ENCODE measurements at regions not wholly inside any gene's neighbourhood (a gene's known extent, or its start where the extent isn't known, plus 50 kb on each side); places are given as distances from the start of the nearest gene placed in this dataset.

DNA sequence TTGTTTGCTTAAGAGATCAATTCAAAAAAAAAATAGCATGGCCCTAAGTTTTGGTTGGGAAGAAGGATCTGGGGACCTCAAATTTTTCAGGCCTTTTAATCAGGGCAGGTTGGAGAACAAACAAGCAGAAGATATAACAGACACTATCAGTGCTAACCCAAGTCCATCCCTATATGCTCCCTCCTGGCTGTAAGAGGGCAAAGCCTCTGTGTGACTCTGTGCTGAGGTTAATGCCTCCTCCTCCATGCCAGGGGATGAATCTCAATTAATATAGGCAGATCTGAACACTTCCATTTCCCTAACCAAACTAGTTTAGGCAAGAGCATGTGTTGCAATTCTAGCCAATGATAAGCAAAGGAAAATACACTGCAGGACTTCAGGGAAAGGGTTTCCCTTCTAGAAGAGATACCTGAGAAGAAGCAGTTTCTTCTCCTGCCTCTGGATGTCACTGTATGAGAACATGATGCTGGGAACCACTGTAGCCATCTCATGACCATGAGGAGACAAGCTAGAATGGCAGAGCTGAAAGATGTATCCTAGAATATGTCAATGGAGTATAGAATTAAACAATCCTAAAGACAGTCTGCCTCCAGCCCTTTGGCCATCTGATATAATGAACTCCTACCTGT, 76.0 kb downstream of the CHD9NB start:
- DNase-seq: no peak
- intact Hi-C loops (cut with DNase I): no loop called here

DNA sequence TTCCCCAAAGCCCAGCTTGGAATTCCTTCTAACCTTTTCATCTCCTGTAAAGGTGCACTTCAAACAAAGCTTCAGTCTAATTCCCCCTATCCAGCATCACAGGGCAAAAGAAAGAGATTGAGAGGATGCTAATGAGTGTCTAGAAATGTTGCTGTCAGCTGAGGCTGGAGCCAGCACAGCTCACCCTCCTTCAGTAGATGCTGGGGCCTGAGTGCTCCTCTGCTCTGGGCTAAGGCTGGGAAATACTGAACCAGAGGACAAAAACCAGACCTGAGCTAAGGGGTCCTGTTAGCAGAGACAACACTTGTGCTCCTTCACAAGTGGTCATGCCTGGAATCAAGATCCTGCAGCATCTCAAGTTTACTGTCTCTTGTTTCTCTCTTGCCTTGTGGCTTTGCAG, 85.0 kb downstream of the CHD9NB start:
- no peak for DNase-seq
- no peak for ATAC-seq (ENCODE audit: poor library complexity)
- intact Hi-C loops (cut with DNase I): no loop called here

More for the DNA sequence above, 76.0 kb downstream of the CHD9NB start:
- ATAC-seq (ENCODE audit: poor library complexity): peak; percentile 60

DNA sequence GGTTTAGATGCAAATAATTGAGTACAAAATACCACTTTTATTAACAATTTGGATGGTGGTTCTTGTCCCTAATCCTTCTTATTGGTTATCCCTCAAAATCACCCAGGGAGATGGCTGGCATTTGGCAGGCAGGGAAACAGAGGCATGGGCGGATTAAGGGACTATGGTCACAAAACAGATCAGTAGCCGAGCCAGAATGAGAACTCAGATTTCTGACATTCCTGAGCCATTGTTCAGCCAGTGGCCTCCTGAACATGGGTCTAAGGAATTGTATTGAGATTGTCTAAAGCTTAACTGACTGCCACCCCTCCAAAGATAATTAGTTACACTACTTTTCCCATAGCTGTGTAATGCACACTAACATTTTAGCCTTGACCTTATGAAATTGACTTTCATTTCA, 88.4 kb downstream of the CHD9NB start:
- intact Hi-C loops (cut with DNase I): no loop called here
- ATAC-seq (ENCODE audit: poor library complexity): no peak
- DNase-seq: no peak

DNA sequence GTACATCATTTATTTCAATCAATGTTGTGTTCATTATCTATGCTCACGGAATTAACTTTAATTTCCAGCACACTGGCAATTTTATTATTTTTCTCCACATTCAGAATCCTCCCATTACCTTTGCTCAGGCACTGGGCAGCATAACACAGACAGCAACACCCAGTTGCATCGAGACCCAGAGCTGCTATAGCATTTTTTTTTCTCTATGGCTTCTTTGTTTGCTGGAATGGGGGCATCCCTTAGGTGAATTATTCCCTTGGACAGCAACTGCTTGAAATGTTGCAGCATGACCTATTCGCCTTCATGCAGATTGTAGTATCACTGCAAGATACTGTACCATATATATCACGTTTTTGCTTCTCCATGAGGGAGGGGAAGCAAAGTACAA, 88.8 kb downstream of the CHD9NB start:
- DNase-seq (no peak), ATAC-seq (ENCODE audit: poor library complexity) (no peak)
- intact Hi-C loops (cut with DNase I): no loop called here

- ATAC-seq (ENCODE audit: poor library complexity) (no peak), DNase-seq (no peak)
- intact Hi-C loops (cut with DNase I): no loop called here
These were observed 89.4 kb downstream of the CHD9NB start for GRCh38 chr16:52963212-52963854.

DNA sequence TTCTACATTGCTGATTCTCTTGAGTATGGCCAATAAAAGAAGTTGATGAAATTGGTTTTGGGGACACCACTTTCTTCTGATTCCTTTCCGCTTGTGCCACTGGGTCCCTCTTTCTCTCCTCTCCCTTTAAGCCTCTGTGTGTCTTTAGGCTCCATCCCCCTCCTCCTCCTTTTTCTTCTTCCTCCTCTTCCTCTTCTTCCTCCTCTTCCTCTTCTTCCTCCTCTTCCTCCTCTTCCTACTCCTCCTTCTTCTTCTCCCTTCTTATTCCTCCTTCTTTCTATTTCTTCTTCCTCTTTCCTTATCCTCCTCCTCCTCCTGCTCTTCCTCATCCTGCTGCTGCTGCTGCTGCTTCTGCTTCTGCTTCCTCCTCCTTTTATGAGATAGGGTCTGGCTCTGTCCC, 93.7 kb downstream of the CHD9NB start:
- no peak for DNase-seq
- ATAC-seq (ENCODE audit: poor library complexity): no peak
- intact Hi-C loops (cut with DNase I): no loop called here

GRCh38 chr16:52957199-52957598, 95.5 kb downstream of the CHD9NB start:
- intact Hi-C loops (cut with DNase I): no loop called here
- ATAC-seq (ENCODE audit: poor library complexity) (no peak), DNase-seq (no peak)

GRCh38 chr16:52956044-52956443, 96.7 kb downstream of the CHD9NB start:
- intact Hi-C loops (cut with DNase I): no loop called here
- DNase-seq: no peak
- no peak for ATAC-seq (ENCODE audit: poor library complexity)

- DNase-seq (no peak), ATAC-seq (ENCODE audit: poor library complexity) (no peak)
- intact Hi-C loops (cut with DNase I): no loop called here
These were observed 99.5 kb downstream of the CHD9NB start for GRCh38 chr16:52953215-52953614.

DNA sequence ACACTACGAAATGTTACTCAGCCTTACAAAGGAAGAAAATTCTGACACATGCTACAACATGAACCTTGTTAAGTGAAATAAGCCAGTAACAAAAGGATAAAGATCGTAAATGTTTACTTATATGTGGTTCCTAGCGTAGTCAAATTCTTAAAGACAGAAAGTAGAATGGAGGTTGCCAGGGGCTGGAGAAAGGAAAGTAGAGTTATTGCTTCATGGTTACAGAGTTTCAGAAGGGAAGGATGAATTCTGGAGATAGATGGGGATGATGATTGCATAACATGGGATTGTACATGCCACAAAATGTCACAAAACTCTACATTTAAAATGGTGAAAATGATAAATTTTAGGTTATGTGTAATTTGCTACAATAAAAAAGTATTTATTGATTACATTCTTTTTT, 103.8 kb downstream of the CHD9NB start:
- intact Hi-C loops (cut with DNase I): no loop called here
- DNase-seq: no peak
- no peak for ATAC-seq (ENCODE audit: poor library complexity)

DNA sequence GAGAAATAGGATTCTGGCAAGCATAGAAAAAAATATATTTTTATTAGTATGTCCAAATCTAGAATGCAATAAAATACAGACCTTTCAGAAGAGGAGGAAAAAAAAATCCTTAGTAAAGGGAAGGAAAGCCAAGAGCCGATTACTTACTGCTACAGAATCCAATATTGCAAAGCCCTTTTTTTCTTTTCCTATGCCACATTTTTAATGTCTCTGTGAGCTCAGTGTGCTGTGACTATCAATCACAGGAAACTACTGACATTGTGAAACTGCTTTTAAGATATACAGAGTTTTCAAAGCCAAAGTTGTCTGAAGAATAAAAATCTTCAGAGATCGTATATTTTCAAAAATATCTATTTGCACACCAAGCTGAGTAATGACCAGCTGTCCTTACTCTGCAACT, 120.4 kb downstream of the CHD9NB start:
- no peak for DNase-seq
- ATAC-seq (ENCODE audit: poor library complexity): no peak
- intact Hi-C loops (cut with DNase I): no loop called here

- DNase-seq (no peak), ATAC-seq (ENCODE audit: poor library complexity) (no peak)
- intact Hi-C loops (cut with DNase I): no loop called here
These were observed 123.0 kb downstream of the CHD9NB start for GRCh38 chr16:52929478-52930400.

DNA sequence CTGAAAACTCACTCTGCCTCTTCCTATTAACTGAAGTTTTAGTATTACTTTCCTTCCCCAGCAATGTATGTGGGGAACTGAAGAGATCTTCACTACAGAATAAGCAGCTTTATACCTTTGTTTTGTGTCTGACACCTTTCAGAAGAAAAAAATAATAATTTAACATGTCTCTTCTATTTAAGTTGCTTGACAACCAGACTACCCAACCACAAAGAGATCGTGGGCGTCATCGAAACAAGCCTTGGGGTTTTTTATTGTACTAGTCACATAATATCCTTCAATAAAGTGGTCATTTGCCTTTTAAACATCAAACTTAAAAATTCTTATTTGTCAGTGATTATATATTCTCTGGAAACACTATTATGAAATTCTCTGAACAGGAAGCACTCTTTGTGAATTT, 123.7 kb downstream of the CHD9NB start:
- no peak for ATAC-seq (ENCODE audit: poor library complexity)
- no peak for DNase-seq
- intact Hi-C loops (cut with DNase I): no loop called here

DNA sequence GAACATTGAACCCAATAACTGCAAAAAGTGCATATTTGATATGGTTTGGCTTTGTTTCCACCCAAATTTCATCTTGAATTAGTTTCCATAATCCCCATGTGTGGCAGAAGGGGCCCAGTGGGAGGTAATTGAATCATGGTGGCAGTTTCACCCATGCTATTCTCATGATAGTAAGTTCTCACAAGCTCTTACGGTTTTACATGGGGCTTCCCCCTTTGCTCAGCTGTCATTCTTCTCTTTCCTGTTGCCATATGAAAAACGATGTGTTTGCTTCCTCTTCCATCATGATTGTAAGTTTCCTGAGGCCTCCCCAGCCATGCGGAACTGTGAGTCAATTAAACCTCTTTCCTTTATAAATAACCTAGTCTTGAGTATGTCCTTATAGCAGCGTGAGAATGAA, 127.6 kb downstream of the CHD9NB start:
- ATAC-seq (ENCODE audit: poor library complexity) (no peak), DNase-seq (no peak)
- intact Hi-C loops (cut with DNase I): no loop called here

DNA sequence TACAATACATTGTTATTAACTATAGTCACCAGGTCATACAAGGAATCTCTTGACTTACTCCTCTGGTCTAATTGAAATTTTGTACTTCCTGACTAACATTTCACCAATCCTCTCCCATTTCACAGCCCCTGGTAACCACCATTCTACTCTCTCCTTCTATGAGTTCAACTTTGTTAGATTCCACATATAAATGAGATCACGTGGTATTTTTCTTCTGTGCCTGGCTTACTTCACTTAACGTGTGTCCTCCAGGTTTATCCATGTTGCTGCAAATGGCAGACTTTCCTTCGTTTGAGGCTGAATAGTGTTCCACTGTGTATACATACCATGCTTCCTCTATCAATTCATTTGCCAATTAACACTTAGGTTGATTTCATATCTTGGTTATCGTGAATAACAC, 128.5 kb downstream of the CHD9NB start:
- no peak for DNase-seq
- intact Hi-C loops (cut with DNase I): no loop called here
- ATAC-seq (ENCODE audit: poor library complexity): no peak

- intact Hi-C loops (cut with DNase I): no loop called here
- ATAC-seq (ENCODE audit: poor library complexity): no peak
These were observed 131.6 kb downstream of the CHD9NB start for GRCh38 chr16:52921104-52921503.

DNA sequence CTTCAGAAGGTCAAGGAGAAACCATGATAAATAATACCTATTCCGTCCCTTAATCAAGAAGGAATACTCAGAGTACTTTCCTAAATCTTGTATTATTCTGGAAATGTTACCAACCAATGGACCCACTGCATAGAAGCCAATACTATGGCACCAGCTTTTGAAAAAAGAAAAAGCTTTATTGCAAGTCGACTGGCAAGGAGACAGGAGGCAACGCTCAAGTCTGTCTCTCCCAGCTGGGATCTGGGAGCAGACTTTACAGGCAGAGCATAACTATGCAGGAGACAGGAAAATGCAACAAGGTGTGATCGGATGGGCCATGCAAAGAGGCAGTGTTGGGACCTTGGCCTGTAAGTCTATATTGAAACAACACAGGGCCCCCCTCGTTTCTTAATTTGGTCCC, 132.4 kb downstream of the CHD9NB start:
- no peak for DNase-seq
- intact Hi-C loops (cut with DNase I): no loop called here
- no peak for ATAC-seq (ENCODE audit: poor library complexity)

More at GRCh38 chr16:52921104-52921503, 131.6 kb downstream of the CHD9NB start:
- DNase-seq: no peak

DNA sequence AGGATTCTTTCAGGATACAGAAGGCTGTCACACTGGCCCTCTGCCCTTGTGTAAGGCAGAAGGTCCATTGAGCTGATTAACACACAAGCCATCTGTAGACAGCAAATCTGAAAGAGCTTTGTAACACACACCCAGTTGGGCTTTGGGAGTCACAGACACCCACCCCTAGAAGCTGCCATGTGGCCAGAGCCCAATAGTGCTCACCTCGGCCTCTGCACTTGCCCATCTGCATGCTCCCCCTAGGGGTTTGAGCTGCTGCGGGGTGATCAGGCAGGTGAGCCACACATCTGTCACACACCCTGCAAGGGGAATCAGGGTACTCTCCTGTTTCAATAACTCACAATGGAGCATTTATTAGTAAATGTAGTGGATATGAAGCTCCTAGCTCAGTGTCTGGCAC, 138.3 kb downstream of the CHD9NB start:
- intact Hi-C loops (cut with DNase I): loop anchor here (5.0 kb wide), 1 partner anchor 722 kb away; no protein-coding TSS in a partner anchor
- DNase-seq: no peak
- ATAC-seq (ENCODE audit: poor library complexity): no peak

GRCh38 chr16:52912565-52913173, 140.0 kb downstream of the CHD9NB start:
- intact Hi-C loops (cut with DNase I): loop anchor here (5.0 kb wide), 1 partner anchor 720 kb away; no protein-coding TSS in a partner anchor
- peak; percentile 51 for DNase-seq
- peak; percentile 41 for ATAC-seq (ENCODE audit: poor library complexity)

All from Right ventricle myocardium superior (tissue), 1 donor.